ENCODE measurements at regions not wholly inside any gene's neighbourhood (a gene's known extent, or its start where the extent isn't known, plus 50 kb on each side); places are given as distances from the start of the nearest gene placed in this dataset.

GRCh38 chr17:13352747-13353415 lies 248.8 kb downstream of the HS3ST3A1 start:
- DNase-seq, result no peak

GRCh38 chr17:13351046-13351445 lies 250.7 kb downstream of the HS3ST3A1 start:
- no peak for DNase-seq

- no peak for DNase-seq
These were observed 251.3 kb downstream of the HS3ST3A1 start for GRCh38 chr17:13350466-13350865.

DNA sequence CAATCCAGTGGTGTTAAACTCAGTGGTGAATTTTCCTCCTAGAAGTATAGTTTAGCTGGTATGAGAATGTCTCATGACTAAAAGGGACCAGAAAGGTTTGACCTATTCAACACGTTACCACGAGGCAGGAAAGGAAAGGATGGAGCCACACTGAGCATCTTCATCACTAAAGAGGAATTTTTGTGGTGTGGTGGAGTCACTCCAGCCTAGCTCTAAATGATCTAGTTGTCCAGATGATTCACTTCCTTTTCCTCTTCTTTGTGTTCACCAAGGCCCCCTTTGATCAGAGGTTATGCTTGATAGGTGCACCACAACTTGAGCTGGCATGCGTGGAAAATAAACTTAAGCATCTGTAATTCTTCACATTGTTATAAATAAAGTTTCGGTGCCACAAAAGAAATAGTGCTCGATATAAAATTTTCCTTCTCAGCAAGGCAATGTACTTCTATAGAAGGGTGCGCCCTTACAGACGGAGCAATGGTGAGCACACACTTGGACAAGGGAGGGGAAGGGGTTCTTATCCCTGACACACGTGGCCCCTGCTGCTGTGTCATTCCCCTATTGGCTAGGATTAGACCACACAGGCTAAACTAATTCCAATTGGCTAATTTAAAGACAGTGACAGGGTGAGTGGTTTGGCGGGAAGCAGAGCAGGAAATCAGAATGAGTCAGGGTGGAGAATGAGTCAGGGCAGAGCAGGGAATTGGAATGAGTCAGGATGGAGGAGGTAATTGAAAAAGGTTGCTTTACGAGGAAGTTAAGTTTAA lies 254.6 kb downstream of the HS3ST3A1 start:
- no peak for DNase-seq

DNA sequence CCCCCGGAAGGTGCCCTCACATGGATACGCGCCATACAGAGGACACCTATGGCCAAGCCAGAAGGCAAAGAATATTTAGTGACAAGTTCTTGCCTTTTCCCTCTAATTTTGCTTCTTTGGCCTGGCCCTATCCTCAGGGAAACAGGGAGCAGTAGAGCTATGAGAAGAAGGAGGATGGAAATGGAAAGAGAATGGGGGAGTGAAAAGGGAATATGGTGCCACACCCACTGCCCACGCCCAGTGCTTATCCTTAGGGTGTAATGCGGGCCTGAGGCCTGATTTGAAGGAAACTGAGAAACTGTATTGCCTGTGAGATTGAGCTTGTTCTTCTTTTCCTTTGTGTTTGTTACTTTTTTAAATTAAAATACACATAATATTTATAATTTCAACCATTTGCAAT lies 255.1 kb downstream of the HS3ST3A1 start:
- DNase-seq, result no peak

DNA sequence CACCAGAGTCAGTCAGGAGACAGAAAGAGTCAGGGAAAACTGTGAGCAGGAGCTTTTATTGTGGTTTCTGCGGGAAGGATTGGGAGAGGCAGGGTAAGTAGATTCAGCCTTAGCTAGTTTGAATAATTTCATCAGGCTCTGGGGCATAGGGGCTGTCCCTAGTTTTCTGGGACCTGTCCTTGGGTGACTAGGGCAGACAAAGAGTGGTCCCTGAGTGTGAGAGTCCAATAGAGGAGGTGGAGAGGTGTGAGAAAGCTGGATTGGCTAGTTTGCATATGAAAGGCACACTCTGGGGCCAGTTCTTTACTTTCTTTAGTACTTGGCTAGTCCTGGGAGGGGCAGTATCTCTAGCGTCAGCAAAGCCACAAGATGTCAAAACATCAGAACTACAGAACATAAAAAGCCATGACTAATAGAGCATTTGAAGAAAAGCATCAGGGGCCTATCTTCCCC lies 255.6 kb downstream of the HS3ST3A1 start:
- no peak for DNase-seq

GRCh38 chr17:13338421-13338820 lies 263.3 kb downstream of the HS3ST3A1 start:
- no peak for DNase-seq

- DNase-seq, result no peak
These were observed 263.8 kb downstream of the HS3ST3A1 start for GRCh38 chr17:13337864-13338371.

GRCh38 chr17:13337151-13337550 lies 264.6 kb downstream of the HS3ST3A1 start:
- no peak for DNase-seq

DNA sequence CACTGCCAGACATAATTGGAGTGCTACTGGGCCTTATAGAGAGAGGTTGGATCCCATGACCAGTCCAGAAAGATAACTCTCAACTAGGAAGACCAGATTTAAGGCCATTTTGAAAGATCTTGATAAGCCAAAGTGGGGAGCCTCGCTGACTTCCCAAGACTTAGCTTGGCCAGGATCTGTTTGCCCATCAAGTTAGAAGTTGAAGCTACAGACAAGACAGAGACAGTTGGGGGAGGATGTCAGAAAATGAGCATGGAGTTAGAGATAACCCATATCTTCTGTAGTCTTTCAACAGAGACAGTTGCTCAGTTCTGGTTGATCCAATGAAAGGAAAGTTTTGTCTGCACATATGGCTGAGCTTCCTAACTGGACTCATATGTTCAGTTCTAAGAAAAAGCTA lies 267.4 kb downstream of the HS3ST3A1 start:
- no peak for DNase-seq

GRCh38 chr17:13333661-13334060 lies 268.1 kb downstream of the HS3ST3A1 start:
- no peak for DNase-seq

- no peak for DNase-seq
These were observed 269.5 kb downstream of the HS3ST3A1 start for GRCh38 chr17:13332207-13332606.

DNA sequence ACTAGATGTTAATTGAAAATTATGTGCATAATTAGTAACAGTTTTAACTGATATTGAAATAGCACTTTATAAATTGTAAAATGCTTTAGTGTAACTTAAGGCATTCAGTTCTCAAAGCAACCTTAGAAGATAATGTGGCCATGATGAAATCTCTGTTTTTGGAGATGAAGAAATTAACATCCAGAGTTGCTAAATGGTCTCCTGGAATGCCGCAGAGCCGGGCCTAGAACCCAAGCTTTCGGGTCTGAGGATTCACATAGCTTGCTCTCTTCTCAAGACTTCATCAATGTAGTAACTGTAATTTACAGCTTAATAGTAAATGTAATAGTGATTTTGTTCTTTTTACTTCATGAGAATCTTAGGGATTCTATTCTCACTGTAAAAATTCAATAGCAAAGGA lies 272.3 kb downstream of the HS3ST3A1 start:
- no peak for DNase-seq

- no peak for DNase-seq
These were observed 277.7 kb downstream of the HS3ST3A1 start for GRCh38 chr17:13323990-13324389.

GRCh38 chr17:13321951-13322701 lies 279.6 kb downstream of the HS3ST3A1 start:
- DNase-seq, result no peak

GRCh38 chr17:13320046-13320785 lies 281.5 kb downstream of the HS3ST3A1 start:
- no peak for DNase-seq

DNA sequence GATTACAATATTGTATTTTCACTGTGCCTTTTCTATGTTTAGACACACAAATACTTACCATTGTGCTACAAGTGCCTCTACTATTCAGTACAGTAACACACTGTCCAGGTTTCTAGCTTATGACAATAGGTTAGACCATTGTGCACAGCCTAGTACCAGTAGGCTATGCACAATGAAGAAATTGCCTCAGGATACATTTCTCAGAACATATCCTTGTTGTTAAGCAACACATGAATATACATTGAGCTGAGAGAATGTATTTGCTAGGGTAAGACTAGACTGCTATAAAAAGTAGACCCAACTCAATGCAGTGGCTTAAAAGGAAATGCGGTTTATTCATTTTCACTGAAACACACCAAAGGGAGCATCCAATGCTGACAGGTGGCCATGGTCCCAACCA lies 285.1 kb downstream of the HS3ST3A1 start:
- DNase-seq, result no peak

DNA sequence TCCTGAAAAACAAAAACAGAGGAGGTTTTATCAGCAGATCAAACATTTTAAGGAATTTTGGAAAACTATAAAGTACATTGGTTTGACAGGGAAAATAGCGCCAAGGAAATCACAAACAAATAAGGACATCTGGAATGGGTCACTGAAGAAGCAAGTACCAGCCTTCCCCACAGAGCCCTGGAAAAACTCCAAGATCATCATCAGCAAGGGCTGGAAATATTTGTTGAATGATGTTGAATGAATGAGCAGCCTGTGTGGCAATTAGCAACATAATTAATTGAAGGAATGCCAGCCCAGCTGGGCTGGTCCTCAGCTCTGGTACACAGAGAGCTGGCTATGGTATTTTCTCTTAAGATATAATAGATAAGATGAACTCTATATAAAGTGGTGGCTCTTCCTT lies 290.4 kb downstream of the HS3ST3A1 start:
- no peak for DNase-seq

DNA sequence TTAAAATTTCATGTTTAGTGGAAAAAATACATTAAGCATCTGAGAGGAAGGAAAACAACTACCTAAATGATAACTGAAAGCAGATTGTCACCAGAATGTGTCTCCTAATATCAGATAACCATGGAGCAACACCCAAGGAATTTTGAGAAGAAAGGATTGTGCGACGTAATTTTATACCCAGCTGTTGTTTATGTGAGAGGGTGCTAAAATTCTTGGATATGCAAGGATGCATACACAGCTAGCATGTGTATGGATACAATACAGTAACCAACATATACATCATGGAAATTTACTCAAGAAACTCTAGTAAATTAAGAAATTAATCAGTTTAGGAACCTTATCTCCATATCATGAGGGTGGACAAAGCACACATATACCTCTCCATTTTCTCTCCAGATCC lies 290.9 kb downstream of the HS3ST3A1 start:
- no peak for DNase-seq

DNA sequence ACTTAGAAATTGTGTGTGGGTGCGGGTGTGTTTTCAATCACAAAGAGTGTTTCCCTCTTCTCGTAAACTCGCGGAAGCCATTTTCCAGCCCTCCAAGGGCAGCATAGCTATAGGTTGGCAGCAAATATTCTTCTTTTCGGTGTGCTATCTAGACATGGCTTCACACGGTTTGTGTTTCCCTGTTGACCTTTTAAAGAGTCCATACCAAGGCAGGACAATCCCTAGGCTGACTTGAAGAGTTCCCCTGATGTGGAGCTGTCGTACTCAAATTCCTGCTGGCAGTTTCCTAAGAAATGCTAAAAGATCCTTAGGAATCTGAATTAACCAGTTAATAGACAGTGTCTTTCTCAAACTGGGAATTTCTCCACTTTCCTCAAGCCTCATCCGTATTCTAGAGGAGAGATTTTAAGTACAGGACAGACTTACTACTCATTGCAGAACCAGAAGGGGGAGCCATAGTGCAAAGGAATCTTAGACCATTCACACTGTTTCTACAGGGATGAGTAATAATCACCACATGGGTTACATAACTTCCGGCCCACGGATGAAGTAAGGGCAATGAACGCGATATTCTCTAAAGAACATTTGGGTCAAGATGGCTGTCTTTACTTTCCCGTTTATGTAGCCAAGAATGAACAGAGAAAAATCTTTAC lies 288.6 kb upstream of the ELAC2 start:
- peak; percentile 61 for DNase-seq

DNA sequence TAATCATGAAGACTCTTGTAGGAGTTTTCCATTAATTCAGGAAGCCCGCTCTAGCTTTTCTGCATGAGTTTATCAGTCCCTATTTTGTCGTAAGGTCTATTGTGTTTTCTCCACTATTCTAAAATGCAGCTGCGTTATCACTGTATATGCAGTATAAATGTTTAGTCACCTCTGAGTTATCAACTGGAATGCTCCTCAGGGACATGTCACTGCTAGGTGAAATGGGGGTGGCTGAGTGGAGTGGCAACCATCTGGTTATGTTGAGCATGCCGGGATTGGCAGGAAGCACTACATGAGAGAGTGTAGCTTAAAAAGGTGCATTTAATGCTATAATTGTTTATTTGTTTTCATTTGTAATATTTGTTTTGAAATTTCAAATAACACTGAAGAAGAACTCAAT lies 285.2 kb upstream of the ELAC2 start:
- no peak for DNase-seq

DNA sequence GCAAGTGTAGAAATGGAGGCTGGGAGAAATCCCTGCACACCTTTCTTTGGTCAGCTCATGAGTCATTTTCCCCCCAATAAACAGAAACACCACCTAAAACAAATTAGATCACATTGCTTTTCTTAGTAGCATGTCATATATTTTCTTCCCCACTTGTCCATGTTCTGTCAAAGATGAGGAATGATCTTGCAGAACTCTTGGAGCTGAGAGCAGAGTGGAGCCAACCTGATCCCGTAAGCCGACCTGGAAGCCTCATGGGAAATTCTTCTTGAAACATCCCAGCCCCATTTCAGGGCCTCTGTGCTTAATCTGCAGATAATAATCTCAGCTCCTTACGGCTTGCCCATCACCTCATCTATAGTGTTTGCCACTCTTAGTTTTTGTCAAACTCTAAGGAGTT lies 284.6 kb upstream of the ELAC2 start:
- DNase-seq, result no peak

All from NCI-H1048 (cell line).